ENCODE measurements at regions not wholly inside any gene's neighbourhood (a gene's known extent, or its start where the extent isn't known, plus 50 kb on each side); places are given as distances from the start of the nearest gene placed in this dataset.
"Not testable (repeated sequence)": the region's sequence is repeated elsewhere in the genome, so short reads cannot be mapped to it uniquely, and the experiment has no call there.

DNA sequence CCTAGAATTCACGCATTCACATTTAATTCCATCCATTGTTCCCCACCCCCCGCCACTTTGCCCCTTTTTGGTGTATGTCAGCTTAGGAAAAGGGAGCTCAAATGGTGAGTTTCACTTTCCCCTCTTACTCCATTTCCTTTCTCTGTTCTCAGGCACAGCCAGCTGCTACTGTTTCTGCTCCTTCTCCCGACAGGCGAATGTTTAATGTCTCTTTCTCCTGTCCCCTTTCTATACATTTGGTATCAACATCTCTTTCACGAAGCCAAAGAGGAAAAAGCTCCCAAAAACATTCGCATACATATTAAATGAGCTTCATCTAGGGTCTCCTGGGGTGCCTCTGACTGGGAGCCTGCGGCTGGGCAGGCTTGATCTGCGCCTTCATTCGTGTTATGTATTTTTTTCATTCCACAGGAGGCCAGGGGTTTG, 124.2 kb upstream of the SATB2 start:
- DNase-seq (ENCODE audit: extremely low read depth in 1 of 11, low read depth in 9 of 11, low spot score in 4 of 11): no peak

- no peak for DNase-seq (ENCODE audit: extremely low read depth in 1 of 11, low read depth in 9 of 11, low spot score in 4 of 11)
Observed at GRCh38 chr2:199581408-199581807, 123.7 kb upstream of the SATB2 start.

GRCh38 chr2:199575416-199575815, 117.7 kb upstream of the SATB2 start:
- no peak for DNase-seq (ENCODE audit: extremely low read depth in 1 of 11, low read depth in 9 of 11, low spot score in 4 of 11)

DNA sequence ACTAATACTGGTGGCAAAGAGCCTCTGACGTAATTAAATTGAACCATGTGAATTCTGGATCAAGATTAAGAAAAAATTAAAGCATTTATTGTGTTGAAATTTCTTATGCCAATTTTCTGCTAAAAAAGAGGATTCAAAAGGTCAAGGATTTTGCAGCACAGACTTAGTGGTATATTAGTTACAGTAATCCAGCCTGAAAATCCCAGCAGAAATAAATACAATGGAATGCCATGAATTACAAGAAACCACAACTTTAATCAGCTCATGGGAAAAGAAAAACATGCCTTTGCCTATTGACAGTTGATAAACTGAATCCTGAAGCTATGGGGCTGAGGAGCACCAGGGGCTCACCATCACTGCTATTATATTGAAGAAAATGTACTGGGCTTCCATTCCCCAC, 114.8 kb upstream of the SATB2 start:
- DNase-seq (ENCODE audit: extremely low read depth in 1 of 11, low read depth in 9 of 11, low spot score in 4 of 11): no peak

GRCh38 chr2:199570934-199571333, 113.2 kb upstream of the SATB2 start:
- DNase-seq (ENCODE audit: extremely low read depth in 1 of 11, low read depth in 9 of 11, low spot score in 4 of 11): no peak

DNA sequence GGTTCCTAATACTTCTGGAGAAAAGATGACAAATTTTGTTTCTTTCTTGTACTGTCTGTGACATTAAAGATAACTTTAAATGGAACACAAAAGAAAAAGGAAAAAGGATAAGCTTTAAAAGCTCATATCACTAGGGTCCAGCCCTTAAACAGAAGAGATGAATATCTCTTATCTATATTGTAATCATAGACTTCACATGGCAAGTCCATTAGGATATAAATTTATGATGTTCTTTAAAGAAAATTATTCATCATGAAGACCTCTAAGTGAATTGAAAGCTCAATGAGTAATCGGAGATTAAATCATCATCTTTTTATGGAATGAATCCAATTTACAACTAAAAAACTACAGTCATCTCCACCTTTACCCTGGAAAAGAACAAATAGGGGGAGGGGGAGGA, 111.6 kb upstream of the SATB2 start:
- no peak for DNase-seq (ENCODE audit: extremely low read depth in 1 of 11, low read depth in 9 of 11, low spot score in 4 of 11)

- DNase-seq (ENCODE audit: extremely low read depth in 1 of 11, low read depth in 9 of 11, low spot score in 4 of 11): no peak
Observed at GRCh38 chr2:199558156-199558555, 100.4 kb upstream of the SATB2 start.

GRCh38 chr2:199556527-199557285, 99.0 kb upstream of the SATB2 start:
- no peak for DNase-seq (ENCODE audit: extremely low read depth in 1 of 11, low read depth in 9 of 11, low spot score in 4 of 11)

DNA sequence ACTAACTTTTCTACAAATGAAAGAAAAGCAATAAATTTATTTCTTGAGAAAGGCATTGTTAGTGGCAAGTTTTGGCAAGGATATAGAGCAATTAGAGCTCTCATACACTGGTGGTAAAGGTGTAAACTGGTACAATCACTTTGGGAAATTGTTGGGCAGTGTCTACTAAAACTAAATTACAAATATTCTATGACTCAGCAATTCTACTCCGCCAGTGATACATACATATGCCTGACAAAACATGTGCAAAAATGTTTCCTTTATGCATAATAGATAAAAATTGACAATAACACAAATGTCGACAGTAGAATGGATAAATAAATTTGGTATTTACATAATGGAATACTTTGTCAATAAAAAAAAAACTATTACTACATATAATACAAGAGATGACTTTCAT, 96.3 kb upstream of the SATB2 start:
- no peak for DNase-seq (ENCODE audit: extremely low read depth in 1 of 11, low read depth in 9 of 11, low spot score in 4 of 11)

DNA sequence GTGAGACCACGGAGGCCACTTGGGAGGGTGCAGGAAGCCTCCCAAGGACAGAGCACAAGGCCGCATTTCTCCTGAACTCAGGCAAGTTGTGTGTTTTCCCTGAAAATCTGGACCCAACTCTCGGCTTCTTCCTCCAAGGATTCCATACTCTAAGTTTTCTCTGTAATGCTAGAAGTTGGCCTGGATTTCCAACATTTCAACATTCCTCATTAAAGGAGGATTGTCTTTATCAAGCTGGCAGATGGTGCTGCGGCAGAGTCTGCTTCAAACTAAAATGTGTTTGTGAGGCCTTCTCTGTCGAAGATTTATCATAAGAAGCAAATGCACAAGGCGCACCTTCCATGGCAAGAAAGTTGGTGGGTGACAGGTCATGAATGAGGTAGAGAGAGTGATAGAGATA, 94.4 kb upstream of the SATB2 start:
- no peak for DNase-seq (ENCODE audit: extremely low read depth in 1 of 11, low read depth in 9 of 11, low spot score in 4 of 11)

GRCh38 chr2:199543606-199544172, 86.0 kb upstream of the SATB2 start:
- no peak for DNase-seq (ENCODE audit: extremely low read depth in 1 of 11, low read depth in 9 of 11, low spot score in 4 of 11)

- DNase-seq (ENCODE audit: extremely low read depth in 1 of 11, low read depth in 9 of 11, low spot score in 4 of 11): no peak
Observed at GRCh38 chr2:199535445-199536177, 77.9 kb upstream of the SATB2 start.

DNA sequence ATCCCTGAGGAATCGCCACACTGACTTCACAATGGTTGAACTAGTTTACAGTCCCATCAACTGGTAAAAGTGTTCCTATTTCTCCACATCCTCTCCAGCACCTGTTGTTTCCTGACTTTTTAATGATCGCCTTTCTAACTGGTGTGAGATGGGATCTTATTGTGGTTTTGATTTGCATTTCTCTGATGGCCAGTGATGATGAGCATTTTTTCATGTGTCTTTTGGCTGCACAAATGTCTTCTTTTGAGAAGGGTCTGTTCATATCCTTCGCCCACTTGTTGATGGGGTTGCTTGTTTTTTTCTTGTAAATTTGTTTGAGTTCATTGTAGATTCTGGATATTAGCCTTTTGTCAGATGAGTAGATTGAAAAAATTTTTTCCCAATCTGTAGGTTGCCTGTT, 76.1 kb upstream of the SATB2 start:
- DNase-seq (ENCODE audit: extremely low read depth in 1 of 11, low read depth in 9 of 11, low spot score in 4 of 11): not testable (repeated sequence)

DNA sequence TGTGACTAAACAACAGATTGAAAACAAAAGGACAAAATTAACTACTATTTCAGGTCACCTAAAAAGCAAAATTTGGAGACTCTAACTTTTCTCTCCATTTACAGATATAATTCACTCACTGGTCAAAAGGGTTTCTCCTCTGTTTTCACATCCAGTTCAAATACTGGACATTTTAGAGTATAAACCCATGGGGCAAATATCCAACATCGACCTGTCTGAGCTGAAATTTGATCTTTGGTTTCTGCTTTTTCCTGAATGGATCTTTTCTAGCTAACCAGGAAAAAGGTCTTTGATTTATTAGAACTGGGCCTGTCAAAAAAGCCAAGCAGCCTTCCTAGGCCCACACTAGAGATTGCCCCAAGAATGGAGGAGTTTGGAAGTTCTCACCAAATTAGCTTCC, 69.3 kb upstream of the SATB2 start:
- DNase-seq (ENCODE audit: extremely low read depth in 1 of 11, low read depth in 9 of 11, low spot score in 4 of 11): no peak

- DNase-seq (ENCODE audit: extremely low read depth in 1 of 11, low read depth in 9 of 11, low spot score in 4 of 11): no peak
Observed at GRCh38 chr2:199524689-199525574, 67.2 kb upstream of the SATB2 start.

DNA sequence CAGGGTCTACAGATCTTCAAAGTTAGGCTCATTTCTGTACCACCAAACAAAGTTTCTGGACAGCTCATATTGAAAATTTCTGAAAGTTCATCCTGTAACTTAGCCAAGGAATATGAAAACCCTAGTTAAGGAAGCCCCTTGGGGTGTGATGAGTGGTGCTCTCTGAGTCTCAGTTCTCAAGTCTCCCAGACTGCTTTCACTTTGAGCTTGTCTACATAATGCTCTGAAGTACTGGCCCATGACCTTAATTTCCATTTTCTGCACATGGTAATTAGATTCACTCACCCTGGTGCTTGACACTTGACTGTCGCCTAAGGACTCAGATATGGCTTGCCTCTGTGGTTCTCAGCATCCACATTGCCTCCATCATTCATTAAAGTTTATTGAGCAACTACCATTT, 51.7 kb upstream of the SATB2 start:
- no peak for DNase-seq (ENCODE audit: extremely low read depth in 1 of 11, low read depth in 9 of 11, low spot score in 4 of 11)

All from renal cortex interstitium (tissue), 11 donors.